Astrocyte of the cerebellum (primary cell): ENCODE measurements at regions not wholly inside any gene's neighbourhood (a gene's known extent, or its start where the extent isn't known, plus 50 kb on each side); places are given as distances from the start of the nearest gene placed in this dataset.

Experiments used
- DNase-seq: peaks from one replicate; pipeline ENCODE4 v3.0.0-alpha.2; 2011; ENCODE audit warnings: low read depth
- H3K4me3 ChIP-seq: 2 replicates; pipeline ENCODE4 v1.5.1; 2011; ENCODE audit warnings: mild to moderate bottlenecking, low read depth, low read length, moderate library complexity
- CTCF ChIP-seq: IDR thresholded peaks from 2 replicates; pipeline ENCODE4 v1.5.1; 2012; ENCODE audit warnings: low read length, low read depth, moderate library complexity, mild to moderate bottlenecking; ENCODE audit errors: missing control alignments
- in situ Hi-C: cut with HindIII; loops from 2 replicates; pipeline ENCODE4 v1.10.0; 2017; ENCODE audit warnings: low sequenced_read_pairs

DNA sequence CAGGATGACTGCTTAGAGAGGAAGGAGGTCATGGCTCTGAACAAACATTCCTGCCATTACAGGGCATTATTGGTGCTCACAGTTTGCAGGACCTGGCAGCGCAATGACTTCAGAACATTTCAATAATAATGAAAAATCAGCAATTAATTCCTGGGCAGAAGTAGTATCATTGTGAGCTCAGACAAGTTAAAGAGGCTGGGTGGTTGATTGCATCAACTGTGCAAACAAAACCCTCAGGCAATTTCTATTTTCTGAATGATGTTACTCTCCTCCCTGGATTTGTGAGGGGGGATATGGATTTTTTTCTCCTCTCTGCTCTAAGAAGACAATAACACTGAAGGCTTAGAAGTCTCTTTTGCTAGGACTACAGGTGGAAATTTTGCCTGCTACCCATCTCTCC, 168.1 kb upstream of the TACR1 start:
- H3K4me3 ChIP-seq, result no peak overlapping the region
- in situ Hi-C loops, result no loop called here
- no peak for TF ChIP-seq CTCF
- DNase-seq, result no peak

DNA sequence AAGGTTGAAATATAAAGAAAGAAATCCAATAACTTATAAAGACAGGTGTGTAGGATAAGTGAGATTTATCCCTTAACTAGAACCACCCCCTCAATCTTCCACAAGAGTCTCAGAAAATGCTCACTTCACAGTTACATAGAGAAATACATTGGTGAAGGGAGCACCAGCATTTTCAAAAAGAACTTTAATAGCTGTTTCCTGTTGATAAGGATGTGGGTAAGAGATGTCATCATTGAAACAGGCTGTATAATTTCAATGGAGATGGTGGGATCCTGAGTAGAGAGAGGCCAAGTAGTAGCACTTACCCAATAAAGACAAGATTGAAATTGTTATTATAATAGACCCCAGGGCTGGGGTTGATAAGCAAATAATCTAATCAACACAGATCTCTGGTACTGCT, 162.2 kb upstream of the TACR1 start:
- in situ Hi-C loops, result no loop called here
- H3K4me3 ChIP-seq, result no peak overlapping the region
- TF ChIP-seq CTCF, result no peak
- DNase-seq, result no peak

DNA sequence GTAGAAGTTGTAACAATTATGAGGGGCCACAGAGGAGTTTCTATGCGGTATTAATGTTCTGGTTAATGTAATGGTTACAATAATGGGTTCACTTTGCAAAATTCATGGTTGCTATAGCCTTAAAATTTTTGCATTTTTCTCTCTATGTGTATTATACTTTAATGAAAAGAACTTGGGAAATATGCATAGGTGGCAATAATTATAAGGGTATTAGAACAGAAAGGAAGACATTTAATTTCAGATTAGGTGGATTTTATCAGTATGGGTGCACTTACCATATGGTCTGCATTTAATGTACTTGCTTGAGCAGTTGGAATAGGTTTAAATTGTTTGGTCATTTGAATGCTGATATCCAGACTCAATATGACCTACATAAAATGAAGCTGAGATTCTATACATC, 161.6 kb upstream of the TACR1 start:
- TF ChIP-seq CTCF, result no peak
- DNase-seq, result no peak
- in situ Hi-C loops, result no loop called here
- H3K4me3 ChIP-seq, result no peak overlapping the region

- in situ Hi-C loops, result loop anchor here (10.0 kb wide), 1 partner anchor 62 kb away; no protein-coding TSS in a partner anchor
- DNase-seq, result no peak
- no peak for TF ChIP-seq CTCF
- no peak overlapping the region for H3K4me3 ChIP-seq
Observed at GRCh38 chr2:75356865-75357264, 157.5 kb upstream of the TACR1 start.

GRCh38 chr2:75353131-75353530, 153.8 kb upstream of the TACR1 start:
- no peak overlapping the region for H3K4me3 ChIP-seq
- in situ Hi-C loops, result loop anchor here (10.0 kb wide), 1 partner anchor 58 kb away; no protein-coding TSS in a partner anchor
- no peak for TF ChIP-seq CTCF
- no peak for DNase-seq

DNA sequence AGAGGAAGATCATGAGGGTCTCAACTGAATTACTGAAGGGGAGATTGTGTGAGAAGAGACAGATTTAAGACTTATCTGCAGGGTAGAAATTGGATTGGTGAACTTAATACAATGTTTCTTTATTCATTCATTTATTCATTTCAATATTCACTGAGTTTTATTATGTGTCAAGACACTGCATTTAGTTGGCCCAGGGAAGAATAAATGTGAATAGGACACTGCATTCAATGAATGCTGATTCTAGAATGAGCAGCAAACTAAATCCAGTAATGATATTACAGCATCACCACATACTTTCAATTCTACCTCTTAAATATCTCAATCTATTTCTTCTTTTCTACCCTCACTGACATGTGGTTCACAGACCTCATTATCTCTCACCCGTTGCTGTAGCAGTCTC, 149.0 kb upstream of the TACR1 start:
- TF ChIP-seq CTCF, result no peak
- DNase-seq, result no peak
- in situ Hi-C loops, result no loop called here
- no peak overlapping the region for H3K4me3 ChIP-seq

GRCh38 chr2:75344146-75344545, 144.8 kb upstream of the TACR1 start:
- DNase-seq, result no peak
- H3K4me3 ChIP-seq, result no peak overlapping the region
- TF ChIP-seq CTCF, result no peak
- in situ Hi-C loops, result no loop called here
